GM21526 (cell line): ENCODE measurements at regions not wholly inside any gene's neighbourhood (a gene's known extent, or its start where the extent isn't known, plus 50 kb on each side); places are given as distances from the start of the nearest gene placed in this dataset.
"Not testable (repeated sequence)": the region's sequence is repeated elsewhere in the genome, so short reads cannot be mapped to it uniquely, and the experiment has no call there.

Source experiments
- ATAC-seq: cut with Tn5 transposase; IDR thresholded peaks from one replicate; pipeline ENCODE4 v1.9.1; 2021; ENCODE audit warnings: moderate library complexity; ENCODE audit not compliant: unreplicated experiment, low FRiP score

GRCh38 chr5:29240379-29240778 is 1953.1 kb upstream of the CDH6 start:
- ATAC-seq, result no peak

- ATAC-seq, result no peak
These were observed 1953.9 kb upstream of the CDH6 start for GRCh38 chr5:29239606-29240005.

GRCh38 chr5:29238115-29238514 is 1955.4 kb upstream of the CDH6 start:
- ATAC-seq, result no peak

- ATAC-seq, result no peak
These were observed 1962.3 kb upstream of the CDH6 start for GRCh38 chr5:29231154-29231553.

GRCh38 chr5:29230591-29230990 is 1962.9 kb upstream of the CDH6 start:
- no peak for ATAC-seq

- ATAC-seq, result no peak
These were observed 1964.0 kb upstream of the CDH6 start for GRCh38 chr5:29229461-29229860.

- ATAC-seq, result no peak
These were observed 1975.3 kb upstream of the CDH6 start for GRCh38 chr5:29218138-29218537.

GRCh38 chr5:29214839-29215238 is 1978.6 kb upstream of the CDH6 start:
- ATAC-seq, result no peak

GRCh38 chr5:29213475-29213874 is 1980.0 kb upstream of the CDH6 start:
- ATAC-seq, result no peak

- no peak for ATAC-seq
These were observed 1985.5 kb upstream of the CDH6 start for GRCh38 chr5:29208024-29208423.

- ATAC-seq, result no peak
These were observed 1990.4 kb upstream of the CDH6 start for GRCh38 chr5:29203049-29203448.

- ATAC-seq, result no peak
These were observed 1995.6 kb upstream of the CDH6 start for GRCh38 chr5:29197631-29198454.

- no peak for ATAC-seq
These were observed 1999.5 kb upstream of the CDH6 start for GRCh38 chr5:29193972-29194371.

GRCh38 chr5:29191269-29192048 is 2002.0 kb upstream of the CDH6 start:
- not testable (repeated sequence) for ATAC-seq

GRCh38 chr5:29190398-29190797 is 2003.1 kb upstream of the CDH6 start:
- not testable (repeated sequence) for ATAC-seq

GRCh38 chr5:29186380-29186779 is 2007.1 kb upstream of the CDH6 start:
- ATAC-seq, result not testable (repeated sequence)

- ATAC-seq, result no peak
These were observed 2007.9 kb upstream of the CDH6 start for GRCh38 chr5:29185558-29185957.

- no peak for ATAC-seq
These were observed 2017.7 kb upstream of the CDH6 start for GRCh38 chr5:29175774-29176173.

GRCh38 chr5:29170599-29170998 is 2022.9 kb upstream of the CDH6 start:
- no peak for ATAC-seq

GRCh38 chr5:29169886-29170285 is 2023.6 kb upstream of the CDH6 start:
- no peak for ATAC-seq

GRCh38 chr5:29162297-29162696 is 2031.2 kb upstream of the CDH6 start:
- no peak for ATAC-seq
